Colonic mucosa (tissue), 4 donors: ENCODE measurements at regions not wholly inside any gene's neighbourhood (a gene's known extent, or its start where the extent isn't known, plus 50 kb on each side); places are given as distances from the start of the nearest gene placed in this dataset.

Experiments used
- DNase-seq: peaks from one replicate; pipeline ENCODE4 v3.0.0-alpha.2; 2020
- H3K27ac ChIP-seq: fragments of 200-600 bp; one replicate; pipeline ENCODE4 v1.8.0; 2021
- H3K27me3 ChIP-seq: fragments of 200-600 bp; one replicate; pipeline ENCODE4 v1.8.0; 2021
- H3K36me3 ChIP-seq: fragments of 200-600 bp; one replicate; pipeline ENCODE4 v1.8.0; 2021
- H3K4me1 ChIP-seq: fragments of 200-600 bp; one replicate; pipeline ENCODE4 v1.8.0; 2021; ENCODE audit warnings: mild to moderate bottlenecking
- H3K4me3 ChIP-seq: fragments of 200-600 bp; one replicate; pipeline ENCODE4 v1.8.0; 2021
- H3K9ac ChIP-seq, 2 donors: one replicate each; pipeline ENCODE4 v1.7.0; 2013; ENCODE audit warnings: control low read depth in 2 of 2, low read depth in 2 of 2, low read length in 2 of 2
- H3K9me3 ChIP-seq: fragments of 200-600 bp; one replicate; pipeline ENCODE4 v1.8.0; 2021
- CTCF ChIP-seq: fragments of 200-600 bp; IDR thresholded peaks from one replicate; pipeline ENCODE4 v1.8.0; 2022; ENCODE audit warnings: antibody characterized with exemption, mild to moderate bottlenecking
- intact Hi-C: fragments of 100-400 bp; cut with DNase I; formaldehyde crosslinking; loops from one replicate; pipeline ENCODE4 v1.14.1; 2022
- donor health status: healthy.
- donor health status: DM: no; HTN: no; CAD: no.
- donor health status: DM: no; HTN: no; CAD: no.

- DNase-seq = no peak
- intact Hi-C loops = no loop called here
- H3K36me3 ChIP-seq = no peaks in the 10 kb centered on the region
- H3K27me3 ChIP-seq = no peaks in the 10 kb centered on the region
- no peaks in the 10 kb centered on the region for H3K4me1 ChIP-seq
- TF ChIP-seq CTCF = no peak
- no peaks in the 10 kb centered on the region for H3K9me3 ChIP-seq
- H3K9ac ChIP-seq = no peak overlapping the region
- H3K4me3 ChIP-seq = no peak overlapping the region
- no peak overlapping the region for H3K27ac ChIP-seq
Measured at GRCh38 chr2:239778042-239778851, 246.9 kb downstream of the NDUFA10 start.

- no peak for DNase-seq
- no peaks in the 10 kb centered on the region for H3K9me3 ChIP-seq
- H3K9ac ChIP-seq = no peak overlapping the region
- TF ChIP-seq CTCF = no peak
- no peaks in the 10 kb centered on the region for H3K36me3 ChIP-seq
- H3K27me3 ChIP-seq = no peaks in the 10 kb centered on the region
- intact Hi-C loops = no loop called here
- no peaks in the 10 kb centered on the region for H3K4me1 ChIP-seq
- no peak overlapping the region for H3K4me3 ChIP-seq
- H3K27ac ChIP-seq = no peak overlapping the region
Measured at GRCh38 chr2:239777219-239777618, 247.9 kb downstream of the NDUFA10 start.

GRCh38 chr2:239776436-239777005, 248.6 kb downstream of the NDUFA10 start:
- Histone ChIP-seq H3K4me1 (no peaks in the 10 kb centered on the region), H3K9me3 (no peaks in the 10 kb centered on the region), H3K27me3 (no peaks in the 10 kb centered on the region), H3K27ac (no peak overlapping the region), H3K4me3 (no peak overlapping the region), H3K9ac (no peak overlapping the region), H3K36me3 (no peaks in the 10 kb centered on the region)
- DNase-seq = no peak
- no peak for TF ChIP-seq CTCF
- intact Hi-C loops = no loop called here

- Histone ChIP-seq H3K9ac (no peak overlapping the region), H3K27me3 (no peaks in the 10 kb centered on the region), H3K36me3 (no peaks in the 10 kb centered on the region), H3K4me1 (no peaks in the 10 kb centered on the region), H3K27ac (no peak overlapping the region), H3K9me3 (no peaks in the 10 kb centered on the region), H3K4me3 (no peak overlapping the region)
- no peak for TF ChIP-seq CTCF
- intact Hi-C loops = no loop called here
- no peak for DNase-seq
Measured at GRCh38 chr2:239775623-239776435, 249.3 kb downstream of the NDUFA10 start.

GRCh38 chr2:239774933-239775622, 250.1 kb downstream of the NDUFA10 start:
- no peak overlapping the region for H3K9ac ChIP-seq
- DNase-seq = no peak

More at GRCh38 chr2:239774933-239775622, 250.1 kb downstream of the NDUFA10 start:
- Histone ChIP-seq H3K4me1 (no peaks in the 10 kb centered on the region), H3K27me3 (no peaks in the 10 kb centered on the region), H3K4me3 (no peak overlapping the region), H3K36me3 (no peaks in the 10 kb centered on the region), H3K27ac (no peak overlapping the region), H3K9me3 (no peaks in the 10 kb centered on the region)
- TF ChIP-seq CTCF = no peak
- intact Hi-C loops = no loop called here
